Retinal pigment epithelial cell (primary cell): ENCODE measurements at regions not wholly inside any gene's neighbourhood (a gene's known extent, or its start where the extent isn't known, plus 50 kb on each side); places are given as distances from the start of the nearest gene placed in this dataset.

Experiments used
- DNase-seq: peaks from one replicate; pipeline ENCODE4 v3.0.0-alpha.2; 2010; ENCODE audit warnings: low read depth
- H3K4me3 ChIP-seq: 2 replicates; pipeline ENCODE4 v1.5.1; 2011; ENCODE audit warnings: mild to moderate bottlenecking, low read length, control low read depth, moderate library complexity
- TF ChIP-seq, protein P1 (sequence below): conservative IDR thresholded peaks from 2 replicates; pipeline ENCODE4 v1.5.1; 2011; ENCODE audit warnings: low read depth, low read length, control low read depth, inconsistent platforms

DNA sequence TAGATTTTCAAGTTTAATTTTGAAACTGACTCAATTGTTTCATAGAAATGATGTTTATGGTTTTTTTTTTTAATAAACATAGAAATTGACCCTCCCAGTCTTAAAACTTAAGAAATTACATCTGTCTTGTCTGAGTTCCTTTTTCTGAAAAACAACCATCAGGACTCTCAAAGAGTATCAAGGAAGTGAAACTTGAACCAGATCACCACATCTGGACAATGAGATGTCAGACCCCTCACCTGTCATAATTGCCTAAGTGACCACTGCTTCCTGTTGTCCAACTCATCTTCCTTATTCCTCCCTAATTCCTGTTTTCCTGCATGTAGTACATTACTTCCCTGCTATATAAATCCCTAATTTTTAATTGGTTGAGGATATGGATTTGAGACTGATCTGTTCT is 441.5 kb upstream of the ARHGEF26 start:
- TF ChIP-seq, protein P1, sequence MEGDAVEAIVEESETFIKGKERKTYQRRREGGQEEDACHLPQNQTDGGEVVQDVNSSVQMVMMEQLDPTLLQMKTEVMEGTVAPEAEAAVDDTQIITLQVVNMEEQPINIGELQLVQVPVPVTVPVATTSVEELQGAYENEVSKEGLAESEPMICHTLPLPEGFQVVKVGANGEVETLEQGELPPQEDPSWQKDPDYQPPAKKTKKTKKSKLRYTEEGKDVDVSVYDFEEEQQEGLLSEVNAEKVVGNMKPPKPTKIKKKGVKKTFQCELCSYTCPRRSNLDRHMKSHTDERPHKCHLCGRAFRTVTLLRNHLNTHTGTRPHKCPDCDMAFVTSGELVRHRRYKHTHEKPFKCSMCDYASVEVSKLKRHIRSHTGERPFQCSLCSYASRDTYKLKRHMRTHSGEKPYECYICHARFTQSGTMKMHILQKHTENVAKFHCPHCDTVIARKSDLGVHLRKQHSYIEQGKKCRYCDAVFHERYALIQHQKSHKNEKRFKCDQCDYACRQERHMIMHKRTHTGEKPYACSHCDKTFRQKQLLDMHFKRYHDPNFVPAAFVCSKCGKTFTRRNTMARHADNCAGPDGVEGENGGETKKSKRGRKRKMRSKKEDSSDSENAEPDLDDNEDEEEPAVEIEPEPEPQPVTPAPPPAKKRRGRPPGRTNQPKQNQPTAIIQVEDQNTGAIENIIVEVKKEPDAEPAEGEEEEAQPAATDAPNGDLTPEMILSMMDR = no peak
- DNase-seq = no peak
- H3K4me3 ChIP-seq = no peak overlapping the region

DNA sequence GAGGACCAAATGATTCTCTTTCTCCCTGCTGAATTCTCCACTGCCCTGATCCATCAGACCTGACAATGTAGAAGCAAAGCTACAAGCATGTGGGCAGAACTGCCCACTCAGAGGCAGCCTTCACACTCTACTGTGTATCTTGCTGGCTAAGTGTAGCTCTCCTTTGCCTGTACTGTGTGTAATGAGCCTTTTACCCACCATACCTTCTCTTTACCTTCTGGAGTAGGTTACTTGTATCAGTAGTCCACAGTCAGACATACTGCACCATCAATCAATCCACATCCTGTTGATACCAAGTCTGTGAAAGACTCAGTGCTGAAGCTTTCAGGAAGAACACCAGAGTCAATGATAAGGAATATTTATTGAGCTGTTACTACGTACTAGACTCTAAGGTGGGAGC is 440.7 kb upstream of the ARHGEF26 start:
- H3K4me3 ChIP-seq = no peak overlapping the region
- TF ChIP-seq, protein P1 = no peak
- DNase-seq = no peak

GRCh38 chr3:153681057-153681456 is 440.1 kb upstream of the ARHGEF26 start:
- H3K4me3 ChIP-seq = no peak overlapping the region
- no peak for DNase-seq
- TF ChIP-seq, protein P1 = no peak

- TF ChIP-seq, protein P1 = no peak
Observed at GRCh38 chr3:153688301-153689120, 432.7 kb upstream of the ARHGEF26 start.

DNA sequence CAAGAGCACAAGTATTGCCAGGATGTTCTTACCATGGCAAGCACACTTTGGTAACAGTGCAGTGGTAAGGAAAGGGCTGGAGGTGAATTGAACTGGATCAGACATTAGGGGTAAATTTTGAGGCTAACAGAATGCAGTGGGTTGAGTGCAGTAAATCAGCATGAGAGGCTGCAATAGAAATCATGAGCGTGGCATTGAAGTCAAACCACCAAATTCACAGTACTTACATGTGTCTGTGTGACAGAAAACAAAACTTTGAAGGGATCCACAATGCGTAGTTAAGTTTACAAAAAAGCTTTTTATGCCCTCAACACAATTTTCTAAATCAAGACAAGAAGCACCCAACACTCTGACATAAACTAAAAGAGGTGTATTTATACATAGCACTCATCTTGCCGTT is 428.0 kb upstream of the ARHGEF26 start:
- H3K4me3 ChIP-seq = no peak overlapping the region
- TF ChIP-seq, protein P1 = no peak
- no peak for DNase-seq

More at GRCh38 chr3:153688301-153689120, 432.7 kb upstream of the ARHGEF26 start:
- DNase-seq = no peak
- no peak overlapping the region for H3K4me3 ChIP-seq

- TF ChIP-seq, protein P1 = no peak
- DNase-seq = no peak
- H3K4me3 ChIP-seq = no peak overlapping the region
Observed at GRCh38 chr3:153702106-153702505, 419.1 kb upstream of the ARHGEF26 start.

DNA sequence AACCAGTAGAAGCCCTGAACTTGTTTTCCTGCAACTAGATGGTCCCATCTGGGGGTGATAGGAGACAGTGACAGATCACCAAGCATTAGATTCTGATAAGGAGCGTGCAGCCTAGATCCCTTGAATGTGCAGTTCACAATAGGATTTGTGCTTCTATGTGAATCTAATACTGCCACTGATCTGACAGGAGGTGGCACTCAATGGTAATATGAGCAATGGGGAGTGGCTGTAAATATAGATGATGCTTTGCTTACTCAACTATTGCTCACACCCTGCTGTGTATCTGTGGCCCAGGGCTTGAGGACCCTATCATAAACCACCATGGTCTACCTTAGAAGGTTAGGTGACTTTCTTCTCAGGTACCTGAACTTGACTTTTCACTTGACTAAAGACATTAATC is 417.1 kb upstream of the ARHGEF26 start:
- no peak for DNase-seq
- TF ChIP-seq, protein P1 = no peak
- H3K4me3 ChIP-seq = no peak overlapping the region
